ENCODE measurements at regions not wholly inside any gene's neighbourhood (a gene's known extent, or its start where the extent isn't known, plus 50 kb on each side); places are given as distances from the start of the nearest gene placed in this dataset.

DNA sequence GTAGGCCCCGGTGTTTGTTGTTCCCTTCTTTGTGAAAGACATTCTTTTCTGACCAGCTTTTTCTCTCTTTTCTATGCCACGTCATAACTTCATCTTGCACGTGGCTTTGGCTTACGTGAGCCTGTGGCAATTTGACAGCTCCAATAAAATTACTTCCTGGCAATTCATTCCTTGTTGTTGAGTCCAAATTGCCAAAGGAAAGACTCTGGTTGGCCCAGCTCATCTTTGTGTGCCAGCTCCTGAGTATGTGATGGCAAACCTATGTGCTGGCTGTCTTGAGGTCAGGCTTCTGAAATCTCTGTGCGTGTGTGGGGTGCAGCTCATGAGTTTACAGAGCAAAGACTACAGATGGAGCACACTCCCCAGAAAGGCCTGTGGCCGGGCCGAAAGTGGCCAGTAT, 272.5 kb upstream of the SGK1 start:
- TF ChIP-seq EZH2phosphoT487 (IDR thresholded peaks at IDR 0.05; ENCODE audit: insufficient read depth, low read depth) = no peak
- no peak for TF ChIP-seq EZH2 (IDR thresholded peaks at IDR 0.05; ENCODE audit: insufficient read depth, poor library complexity, severe bottlenecking)
